OCI-LY1 (cell line): ENCODE measurements at regions not wholly inside any gene's neighbourhood (a gene's known extent, or its start where the extent isn't known, plus 50 kb on each side); places are given as distances from the start of the nearest gene placed in this dataset.

Experiments
- H2AFZ ChIP-seq: fragments of 200-600 bp; sonication (generic), shearing (Covaris generic); 2 replicates; pipeline ENCODE4 v1.6.0; 2014; ENCODE audit warnings: antibody characterized with exemption, mild to moderate bottlenecking, low read length
- H3F3A ChIP-seq: fragments of 200-600 bp; sonication (generic), shearing (Covaris generic); 2 replicates; pipeline ENCODE4 v1.6.0; 2014; ENCODE audit warnings: mild to moderate bottlenecking, antibody characterized with exemption, low read length, moderate library complexity; ENCODE audit not compliant: insufficient read depth
- H3K27ac ChIP-seq: fragments of 200-600 bp; sonication (generic); 2 replicates; pipeline ENCODE4 v1.5.1; 2014; ENCODE audit warnings: low read length, mixed run types, mild to moderate bottlenecking, low read depth; ENCODE audit not compliant: poor library complexity, severe bottlenecking
- H3K27me3 ChIP-seq: fragments of 200-600 bp; sonication (generic); 2 replicates; pipeline ENCODE4 v1.6.0; 2014; ENCODE audit warnings: antibody characterized with exemption, mild to moderate bottlenecking, low read length, moderate library complexity; ENCODE audit not compliant: insufficient read depth
- H3K36me3 ChIP-seq: fragments of 200-600 bp; sonication (generic); 2 replicates; pipeline ENCODE4 v1.6.1; 2014; ENCODE audit warnings: mild to moderate bottlenecking, antibody characterized with exemption, low read length, moderate library complexity, mixed read lengths; ENCODE audit not compliant: insufficient read depth
- H3K4me1 ChIP-seq: fragments of 200-600 bp; sonication (generic); 2 replicates; pipeline ENCODE4 v1.5.1; 2014; ENCODE audit warnings: mild to moderate bottlenecking, low read length, moderate library complexity; ENCODE audit not compliant: insufficient read depth, severe bottlenecking
- H3K4me2 ChIP-seq: fragments of 200-600 bp; sonication (generic), shearing (Covaris generic); 2 replicates; pipeline ENCODE4 v1.6.1; 2014; ENCODE audit warnings: low read length
- H3K4me3 ChIP-seq: fragments of 200-600 bp; sonication (generic); 2 replicates; pipeline ENCODE4 v1.5.1; 2014; ENCODE audit warnings: low read length, low read depth, mild to moderate bottlenecking, mixed read lengths; ENCODE audit not compliant: poor library complexity, severe bottlenecking
- H3K79me2 ChIP-seq: fragments of 200-600 bp; shearing (Covaris generic); 2 replicates; pipeline ENCODE4 v1.6.1; 2016; ENCODE audit warnings: mixed run types, low read length, mixed read lengths; ENCODE audit not compliant: insufficient read depth
- H3K9ac ChIP-seq: fragments of 200-600 bp; sonication (generic), shearing (Covaris generic); 2 replicates; pipeline ENCODE4 v1.6.1; 2014; ENCODE audit warnings: mild to moderate bottlenecking, low read length, mixed read lengths
- H3K9me2 ChIP-seq: fragments of 200-600 bp; sonication (generic), shearing (Covaris generic); 2 replicates; pipeline ENCODE4 v1.6.1; 2014; ENCODE audit warnings: low read depth, mild to moderate bottlenecking, low read length, mixed read lengths
- H3K9me3 ChIP-seq: fragments of 200-600 bp; shearing (Covaris generic); 2 replicates; pipeline ENCODE4 v1.6.1; 2014; ENCODE audit warnings: low read length, mixed read lengths
- H4K20me1 ChIP-seq: fragments of 200-600 bp; sonication (generic), shearing (Covaris generic); 2 replicates; pipeline ENCODE4 v1.6.0; 2016; ENCODE audit warnings: mild to moderate bottlenecking, low read length; ENCODE audit not compliant: insufficient read depth
- CTCF ChIP-seq: fragments of 200-600 bp; sonication (generic), shearing (Covaris generic); IDR thresholded peaks from 2 replicates; pipeline ENCODE4 v1.5.1; 2017; ENCODE audit warnings: mild to moderate bottlenecking, antibody characterized with exemption, low read length, moderate library complexity, mixed read lengths
- EZH2 ChIP-seq: fragments of 200-600 bp; sonication (generic), shearing (Covaris generic); IDR thresholded peaks from 2 replicates; pipeline ENCODE4 v1.8.0; 2017; ENCODE audit warnings: borderline replicate concordance, mixed run types, mild to moderate bottlenecking, antibody characterized with exemption, low read length, moderate library complexity, mixed read lengths

- Histone ChIP-seq H3K27me3 (no peaks in the 10 kb centered on the region), H3K4me1 (no peaks in the 10 kb centered on the region), H4K20me1 (no peaks in the 10 kb centered on the region), H3K4me3 (no peak overlapping the region), H3K36me3 (no peaks in the 10 kb centered on the region), H2AFZ (no peak overlapping the region), H3K4me2 (no peak overlapping the region), H3K9me2 (no peaks in the 10 kb centered on the region), H3K9me3 (no peaks in the 10 kb centered on the region), H3K27ac (no peak overlapping the region), H3K9ac (no peak overlapping the region), H3F3A (no peaks in the 10 kb centered on the region), H3K79me2 (no peaks in the 10 kb centered on the region)
- no peak for TF ChIP-seq CTCF
- no peak for TF ChIP-seq EZH2
Observed at GRCh38 chr14:100975671-100976070, 72.1 kb upstream of the RTL1 start.

- no peaks in the 10 kb centered on the region for H3K27me3 ChIP-seq
- no peaks in the 10 kb centered on the region for H3K9me2 ChIP-seq
- no peak overlapping the region for H3K4me2 ChIP-seq
- H3K4me1 ChIP-seq, result no peaks in the 10 kb centered on the region
- H3K27ac ChIP-seq, result no peak overlapping the region
- no peak overlapping the region for H3K9ac ChIP-seq
- H3K9me3 ChIP-seq, result no peaks in the 10 kb centered on the region
- no peak overlapping the region for H2AFZ ChIP-seq
- H3K4me3 ChIP-seq, result no peak overlapping the region
- TF ChIP-seq EZH2 (no peak), CTCF (no peak)
- no peaks in the 10 kb centered on the region for H3F3A ChIP-seq
- H3K79me2 ChIP-seq, result no peaks in the 10 kb centered on the region
- no peaks in the 10 kb centered on the region for H4K20me1 ChIP-seq
- H3K36me3 ChIP-seq, result no peaks in the 10 kb centered on the region
Observed at GRCh38 chr14:100979079-100979478, 75.6 kb upstream of the RTL1 start.

- Histone ChIP-seq H3K4me3 (no peak overlapping the region), H3K27me3 (no peaks in the 10 kb centered on the region), H3K9me2 (no peaks in the 10 kb centered on the region), H3K27ac (no peak overlapping the region), H3K9ac (no peak overlapping the region), H3K36me3 (no peaks in the 10 kb centered on the region), H4K20me1 (no peaks in the 10 kb centered on the region), H3K79me2 (no peaks in the 10 kb centered on the region), H3K4me1 (no peaks in the 10 kb centered on the region), H2AFZ (no peak overlapping the region), H3K9me3 (no peaks in the 10 kb centered on the region), H3F3A (no peaks in the 10 kb centered on the region), H3K4me2 (no peak overlapping the region)
- TF ChIP-seq EZH2 (no peak), CTCF (no peak)
Observed at GRCh38 chr14:100979780-100980179, 76.3 kb upstream of the RTL1 start.
